ENCODE measurements at regions not wholly inside any gene's neighbourhood (a gene's known extent, or its start where the extent isn't known, plus 50 kb on each side); places are given as distances from the start of the nearest gene placed in this dataset.
"Not testable (repeated sequence)": the region's sequence is repeated elsewhere in the genome, so short reads cannot be mapped to it uniquely, and the experiment has no call there.

- no peak for DNase-seq (ENCODE audit: low read depth)
Observed at GRCh38 chr17:71067669-71068407, 898.5 kb downstream of the KCNJ2 start.

- DNase-seq (ENCODE audit: low read depth), result peak; percentile 55
Observed at GRCh38 chr17:71068408-71068750, 899.0 kb downstream of the KCNJ2 start.

GRCh38 chr17:71071041-71071440 is 901.7 kb downstream of the KCNJ2 start:
- DNase-seq (ENCODE audit: low read depth), result no peak

GRCh38 chr17:71071837-71072236 is 902.5 kb downstream of the KCNJ2 start:
- DNase-seq (ENCODE audit: low read depth), result peak; percentile 98

GRCh38 chr17:71080937-71081336 is 911.6 kb downstream of the KCNJ2 start:
- no peak for DNase-seq (ENCODE audit: low read depth)

- no peak for DNase-seq (ENCODE audit: low read depth)
Observed at GRCh38 chr17:71081666-71082065, 912.3 kb downstream of the KCNJ2 start.

- peak; percentile 47 for DNase-seq (ENCODE audit: low read depth)
Observed at GRCh38 chr17:71084219-71084618, 914.9 kb downstream of the KCNJ2 start.

- no peak for DNase-seq (ENCODE audit: low read depth)
Observed at GRCh38 chr17:71084838-71085237, 915.5 kb downstream of the KCNJ2 start.

GRCh38 chr17:71085238-71086033 is 916.1 kb downstream of the KCNJ2 start:
- peak; percentile 48 for DNase-seq (ENCODE audit: low read depth)

GRCh38 chr17:71089431-71089830 is 920.1 kb downstream of the KCNJ2 start:
- no peak for DNase-seq (ENCODE audit: low read depth)

GRCh38 chr17:71098071-71098470 is 928.7 kb downstream of the KCNJ2 start:
- DNase-seq (ENCODE audit: low read depth), result no peak

- DNase-seq (ENCODE audit: low read depth), result no peak
Observed at GRCh38 chr17:71099003-71099714, 929.8 kb downstream of the KCNJ2 start.

- DNase-seq (ENCODE audit: low read depth), result peak; percentile 19
Observed at GRCh38 chr17:71102777-71103176, 933.4 kb downstream of the KCNJ2 start.

GRCh38 chr17:71104225-71104624 is 934.9 kb downstream of the KCNJ2 start:
- no peak for DNase-seq (ENCODE audit: low read depth)

GRCh38 chr17:71106056-71106455 is 936.7 kb downstream of the KCNJ2 start:
- not testable (repeated sequence) for DNase-seq (ENCODE audit: low read depth)

GRCh38 chr17:71107136-71107535 is 937.8 kb downstream of the KCNJ2 start:
- DNase-seq (ENCODE audit: low read depth), result peak; percentile 21

- no peak for DNase-seq (ENCODE audit: low read depth)
Observed at GRCh38 chr17:71109697-71110096, 940.4 kb downstream of the KCNJ2 start.

- peak; percentile 17 for DNase-seq (ENCODE audit: low read depth)
Observed at GRCh38 chr17:71110326-71110725, 941.0 kb downstream of the KCNJ2 start.

- DNase-seq (ENCODE audit: low read depth), result no peak
Observed at GRCh38 chr17:71111460-71111859, 942.1 kb downstream of the KCNJ2 start.

- no peak for DNase-seq (ENCODE audit: low read depth)
Observed at GRCh38 chr17:71111934-71112333, 942.6 kb downstream of the KCNJ2 start.

GRCh38 chr17:71113347-71113746 is 944.0 kb downstream of the KCNJ2 start:
- no peak for DNase-seq (ENCODE audit: low read depth)

- no peak for DNase-seq (ENCODE audit: low read depth)
Observed at GRCh38 chr17:71114911-71115668, 945.8 kb downstream of the KCNJ2 start.
